DMS153 treated with DMSO at 0.1 percent for 48 hours (cell line): ENCODE measurements at regions not wholly inside any gene's neighbourhood (a gene's known extent, or its start where the extent isn't known, plus 50 kb on each side); places are given as distances from the start of the nearest gene placed in this dataset.
"Not testable (repeated sequence)": the region's sequence is repeated elsewhere in the genome, so short reads cannot be mapped to it uniquely, and the experiment has no call there.

Experiments
- DNase-seq: peaks from one replicate; lab custom pipeline; 2025; ENCODE audit not compliant: unreplicated experiment; lab: John Stamatoyannopoulos, UW

DNA sequence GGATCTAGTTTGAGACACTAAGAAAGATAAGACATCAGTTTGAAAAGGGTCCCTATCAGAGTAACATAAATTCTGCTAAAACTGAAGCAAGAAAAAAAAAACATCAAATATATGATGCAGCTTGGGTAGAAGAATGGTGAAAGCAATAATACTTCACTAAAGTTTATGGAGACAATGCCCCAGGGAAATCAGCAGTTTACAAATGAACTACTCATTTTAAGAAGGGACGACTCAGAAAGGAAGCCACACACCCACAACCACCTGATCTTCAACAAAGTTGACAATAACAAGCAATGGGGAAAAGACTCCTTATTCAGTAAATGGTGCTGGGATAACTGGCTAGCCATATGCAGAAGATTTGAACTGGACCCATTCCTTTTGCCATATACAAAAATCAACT, 143.5 kb downstream of the TPBG start:
- no peak for DNase-seq

DNA sequence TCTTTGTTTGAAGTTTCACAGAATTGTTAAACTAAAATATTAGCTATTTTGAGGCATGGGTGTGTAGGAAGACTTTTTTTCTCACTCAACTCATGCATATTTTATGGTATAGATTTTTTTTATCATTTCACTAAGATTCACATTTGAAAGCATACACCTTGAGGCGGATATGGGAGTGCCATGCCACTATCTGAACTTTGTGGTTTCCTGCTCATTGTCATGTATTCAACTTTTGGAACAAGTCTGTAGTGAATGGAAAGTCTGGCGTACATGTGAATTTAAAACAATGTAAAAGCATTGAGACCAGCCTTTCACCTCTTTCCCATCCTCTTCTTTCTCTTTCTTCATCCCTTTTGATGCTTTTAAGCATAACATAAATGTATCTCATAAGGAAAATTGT, 147.9 kb downstream of the TPBG start:
- DNase-seq, result no peak

DNA sequence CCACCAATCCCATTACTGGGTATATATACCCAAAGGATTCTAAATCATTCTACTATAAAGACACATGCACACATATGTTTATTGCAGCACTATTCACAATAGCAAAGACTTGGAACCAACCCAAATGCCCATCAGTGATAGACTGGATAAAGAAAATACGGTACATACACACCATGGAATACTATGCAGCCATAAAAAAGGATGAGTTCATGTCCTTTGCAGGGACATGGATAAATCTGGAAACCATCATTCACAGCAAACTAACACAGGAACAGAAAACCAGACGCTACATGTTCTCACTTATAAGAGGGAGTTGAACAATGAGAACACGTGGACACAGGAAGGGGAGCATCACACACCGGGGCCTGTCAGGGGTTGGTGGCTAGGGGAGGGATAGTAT, 154.3 kb downstream of the TPBG start:
- not testable (repeated sequence) for DNase-seq

DNA sequence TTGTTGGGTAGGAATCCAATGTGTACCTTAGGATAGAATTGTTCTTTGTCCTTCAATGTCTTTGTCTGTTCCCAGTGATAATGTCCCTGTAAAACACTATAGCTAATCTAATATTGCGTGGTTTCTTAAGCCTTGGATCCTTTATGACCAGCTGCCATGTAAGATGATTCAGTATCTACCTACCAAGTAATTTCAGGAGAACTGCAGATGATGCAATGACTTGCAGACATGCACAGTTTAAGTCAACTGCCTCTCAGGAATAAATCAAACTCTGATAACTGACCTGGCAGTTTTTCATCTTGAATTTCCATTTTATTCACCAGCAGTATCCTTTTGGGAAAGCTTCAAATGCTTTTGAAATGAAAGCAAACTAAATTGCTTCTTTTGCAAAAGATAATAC, 157.8 kb downstream of the TPBG start:
- DNase-seq, result no peak

DNA sequence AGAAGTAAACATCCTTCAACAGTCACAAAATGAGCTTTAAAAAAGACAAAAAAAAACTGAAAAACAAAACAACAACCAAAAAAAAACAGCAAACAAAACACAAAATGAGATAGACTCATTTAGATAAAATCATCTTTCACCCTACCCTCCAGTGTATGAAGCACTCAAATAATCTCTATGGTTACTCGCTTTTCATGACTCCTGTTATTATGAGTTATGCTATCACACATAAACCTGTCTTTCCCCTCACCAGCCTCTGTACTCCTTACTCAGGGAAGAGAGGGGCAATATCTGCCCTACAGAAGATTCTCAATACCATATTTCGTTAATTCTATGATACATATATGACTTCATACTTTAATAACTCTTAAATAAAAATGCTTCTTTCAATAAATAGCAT, 158.2 kb downstream of the TPBG start:
- no peak for DNase-seq

DNA sequence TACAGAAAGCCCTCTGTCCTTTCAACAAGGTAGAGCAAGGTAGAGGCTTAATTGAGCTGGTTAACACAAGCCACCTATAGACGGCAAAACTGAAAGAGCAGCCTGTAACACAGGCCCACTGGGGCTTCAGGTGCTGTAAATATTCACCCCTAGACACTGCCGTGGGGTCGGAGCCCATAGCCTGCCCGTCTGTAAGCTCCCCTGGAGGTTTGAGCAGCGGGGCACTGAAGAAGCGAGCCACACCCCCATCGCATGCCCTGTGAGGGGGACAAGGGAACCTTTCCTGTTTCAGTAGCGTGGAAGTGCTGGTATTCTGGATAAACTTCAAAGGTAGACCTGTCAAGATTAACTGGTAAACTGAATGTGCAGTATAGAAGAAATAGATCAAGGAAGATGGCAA, 160.4 kb downstream of the TPBG start:
- DNase-seq, result no peak

DNA sequence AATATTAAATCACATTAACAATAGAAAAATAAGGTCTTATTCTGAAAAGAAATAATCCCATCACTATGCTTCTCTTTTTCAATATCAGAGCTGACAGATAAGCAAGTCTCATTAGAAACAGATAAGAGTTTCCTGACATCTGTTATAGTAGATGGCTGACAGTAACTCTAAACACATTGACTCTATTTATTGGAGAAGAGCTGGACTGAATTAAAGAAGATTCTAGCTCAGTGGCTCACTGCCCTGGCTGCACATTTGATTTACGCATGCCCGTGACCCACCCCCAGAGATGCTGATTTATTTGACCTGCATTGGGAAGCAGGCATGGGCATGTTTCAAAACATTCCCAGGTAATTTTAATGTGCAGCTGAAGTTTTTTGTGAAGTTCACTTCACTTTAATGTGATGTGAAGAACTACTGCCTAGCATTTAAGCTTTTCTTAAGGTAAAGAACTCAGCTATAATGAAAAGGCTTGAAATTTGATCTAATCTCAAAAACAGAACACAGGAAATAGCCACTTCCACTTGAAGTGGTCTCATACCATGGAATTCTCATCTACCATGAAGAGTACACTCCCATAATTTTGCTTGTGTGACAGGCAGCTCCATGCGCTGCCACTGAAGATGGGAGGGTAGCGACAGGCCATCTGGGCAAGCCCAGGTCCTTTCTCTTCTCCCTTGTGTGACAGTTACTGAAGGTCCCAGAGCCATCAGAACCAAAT, 162.3 kb downstream of the TPBG start:
- peak; percentile 91 for DNase-seq

DNA sequence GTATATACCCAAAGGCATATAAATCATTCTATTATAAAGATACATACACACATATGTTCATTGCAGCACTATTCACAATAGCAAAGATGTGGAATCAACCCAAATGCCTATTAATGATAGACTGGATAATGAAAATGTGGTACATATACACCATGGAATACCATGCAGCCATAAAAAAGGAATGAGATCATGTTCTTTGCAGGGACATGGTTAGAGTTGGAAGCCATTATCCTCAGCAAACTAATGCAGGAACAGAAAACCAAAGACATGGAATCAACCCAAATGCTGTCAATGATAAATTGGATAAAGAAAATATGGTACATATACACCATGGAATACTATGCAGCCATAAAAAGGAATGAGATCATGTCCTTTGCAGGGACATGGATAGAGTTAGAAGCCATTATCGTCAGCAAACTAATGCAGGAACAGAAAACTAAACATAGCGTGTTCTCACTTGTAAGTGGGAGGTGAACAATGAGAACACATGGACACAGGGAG, 166.4 kb downstream of the TPBG start:
- not testable (repeated sequence) for DNase-seq

DNA sequence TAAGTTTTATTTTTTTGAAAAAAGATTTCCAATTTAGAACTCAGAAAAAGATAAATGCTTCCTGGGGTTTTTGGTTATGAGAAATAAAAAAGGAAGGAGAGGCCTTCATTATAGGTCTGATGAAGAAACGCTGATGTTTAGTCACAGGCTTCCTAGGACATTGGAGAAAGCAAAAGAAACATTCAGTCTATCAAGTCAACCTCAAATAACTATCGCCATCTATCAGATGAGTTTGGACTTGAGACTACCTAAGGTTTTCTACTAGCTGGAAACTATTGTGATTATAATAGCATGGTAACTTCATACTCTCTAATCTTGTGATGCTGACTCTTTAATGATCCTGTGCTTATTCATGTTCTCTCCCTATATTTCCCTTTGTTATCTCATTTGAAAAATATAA, 171.3 kb downstream of the TPBG start:
- no peak for DNase-seq

DNA sequence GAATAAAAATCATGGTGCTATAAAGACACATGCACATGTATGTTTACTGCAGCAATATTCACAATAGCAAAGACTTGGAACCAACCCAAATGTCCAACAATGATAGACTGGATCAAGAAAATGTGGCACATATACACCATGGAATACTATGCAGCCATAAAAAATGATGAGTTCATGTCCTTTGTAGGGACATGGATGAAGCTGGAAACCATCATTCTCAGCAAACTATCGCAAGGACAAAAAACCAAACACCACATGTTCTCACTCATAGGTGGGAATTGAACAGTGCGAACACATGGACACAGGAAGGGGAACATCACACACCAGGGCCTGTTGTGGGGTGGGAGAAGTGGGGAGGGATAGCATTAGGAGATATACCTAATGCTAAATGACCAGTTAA, 185.9 kb downstream of the TPBG start:
- not testable (repeated sequence) for DNase-seq

DNA sequence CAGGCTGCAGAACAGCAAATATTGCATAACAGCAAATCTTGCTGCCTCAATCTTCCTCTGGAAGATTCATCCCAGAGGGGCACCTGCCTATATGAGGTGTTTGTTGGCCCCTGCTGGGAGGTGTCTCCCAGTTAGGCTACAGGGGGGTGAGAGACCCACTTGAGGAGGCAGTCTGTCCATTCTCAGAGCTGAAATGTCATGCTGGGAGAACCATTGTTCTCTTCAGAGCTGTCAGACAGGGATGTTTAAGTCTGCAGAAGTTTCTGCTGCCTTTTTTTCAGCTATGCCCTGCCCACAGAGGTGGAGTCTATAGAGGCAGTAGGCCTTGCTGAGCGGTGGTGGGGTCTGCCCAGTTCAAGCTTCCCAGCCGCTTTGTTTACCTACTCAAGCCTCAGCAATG, 187.7 kb downstream of the TPBG start:
- DNase-seq, result not testable (repeated sequence)

DNA sequence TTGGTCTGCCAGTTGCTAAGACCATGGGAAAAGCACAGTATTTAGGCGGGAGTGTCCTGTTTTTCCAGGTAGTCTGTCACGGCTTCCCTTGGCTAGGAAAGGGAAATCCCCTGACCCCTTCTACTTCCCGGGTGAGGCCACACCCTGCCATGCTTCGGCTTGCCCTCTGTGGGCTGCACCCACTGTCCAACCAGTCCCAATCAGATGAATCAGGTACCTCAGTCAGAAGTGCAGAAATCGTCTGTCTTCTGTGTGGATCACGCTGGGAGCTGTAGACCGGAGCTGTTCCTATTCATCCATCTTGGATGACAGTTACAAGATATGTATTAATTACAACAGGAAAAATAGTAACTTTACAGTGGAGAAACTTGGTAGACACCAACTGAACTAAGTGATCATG, 188.2 kb downstream of the TPBG start:
- DNase-seq, result no peak

DNA sequence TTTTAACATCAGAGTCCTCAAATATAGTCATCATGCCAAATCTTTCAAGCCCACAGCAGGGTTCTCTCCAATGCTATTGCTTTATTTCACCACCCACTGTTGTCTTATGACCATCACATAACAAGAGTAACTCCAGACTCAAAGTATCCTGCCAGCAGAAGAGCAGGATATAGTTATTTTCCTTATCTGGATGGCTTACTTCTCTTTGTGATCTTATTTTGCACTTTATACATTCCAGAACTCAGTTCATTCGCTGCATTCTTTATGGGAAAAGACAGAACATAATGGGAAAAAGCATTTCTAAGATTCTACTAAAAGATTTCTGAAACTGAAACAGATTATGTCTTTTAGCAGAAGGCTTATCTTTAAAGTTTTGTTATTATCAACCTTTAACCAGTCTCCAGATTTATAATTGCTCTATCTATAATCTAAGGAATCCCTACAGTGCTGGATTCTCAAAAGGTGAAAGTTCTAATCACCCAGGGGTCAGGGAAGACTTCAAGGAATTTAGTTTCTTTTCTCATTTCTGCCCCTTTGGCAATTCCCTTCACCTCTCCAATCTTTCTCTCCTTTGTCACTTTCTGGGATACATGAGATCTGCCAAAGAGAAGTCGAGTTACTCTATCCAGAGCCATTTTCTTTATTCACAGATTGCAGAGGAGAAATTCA, 190.4 kb downstream of the TPBG start:
- no peak for DNase-seq

DNA sequence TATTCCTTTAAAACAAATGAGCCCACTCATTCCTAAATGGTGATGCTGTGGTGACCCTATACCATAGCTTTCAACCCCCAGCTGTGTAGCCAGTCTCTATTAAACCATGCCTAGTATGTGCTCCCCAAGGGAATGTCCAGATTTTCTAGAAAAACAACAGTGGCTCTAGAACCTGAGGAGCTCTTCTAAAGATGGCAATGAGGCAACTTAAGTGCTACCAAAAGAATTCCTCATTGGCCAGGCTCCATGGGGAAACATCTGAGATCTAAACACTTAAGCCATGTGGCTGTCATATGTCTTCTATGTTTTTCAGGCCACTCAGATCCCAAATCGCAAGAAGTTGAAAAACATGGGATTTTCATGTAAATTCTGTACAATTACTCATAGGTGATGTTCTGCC, 191.0 kb downstream of the TPBG start:
- no peak for DNase-seq

DNA sequence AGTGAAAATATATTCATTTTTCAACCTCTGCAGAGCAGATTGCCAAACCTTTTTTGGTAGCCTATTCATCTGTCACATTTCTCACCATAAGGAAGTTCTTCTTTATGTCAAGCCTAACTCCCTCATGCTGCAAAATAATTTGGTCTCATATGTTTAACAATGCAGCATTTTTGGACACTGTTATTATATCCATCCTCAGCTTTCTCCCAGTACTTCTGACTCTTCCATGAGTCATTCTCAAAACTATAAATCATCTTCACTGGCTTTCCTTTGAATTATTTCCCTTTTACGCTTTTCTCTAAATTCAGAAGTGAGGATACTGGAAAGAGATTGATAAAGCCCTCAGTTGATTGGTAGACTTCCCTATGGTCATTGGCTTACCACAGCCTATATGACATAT, 192.2 kb downstream of the TPBG start:
- DNase-seq, result no peak

DNA sequence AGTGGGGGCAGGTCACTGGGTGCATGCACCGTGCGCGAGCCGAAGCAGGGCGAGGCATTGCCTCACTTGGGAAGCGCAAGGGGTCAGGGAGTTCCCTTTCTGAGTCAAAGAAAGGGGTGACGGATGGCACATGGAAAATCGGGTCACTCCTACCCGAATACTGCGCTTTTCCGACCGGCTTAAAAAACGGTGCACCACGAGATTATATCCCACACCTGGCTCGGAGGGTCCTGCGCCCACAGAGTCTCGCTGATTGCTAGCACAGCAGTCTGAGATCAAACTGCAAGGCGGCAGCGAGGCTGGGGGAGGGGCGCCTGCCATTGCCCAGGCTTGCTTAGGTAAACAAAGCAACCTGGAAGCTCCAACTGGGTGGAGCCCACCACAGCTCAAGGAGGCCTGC, 194.9 kb downstream of the TPBG start:
- DNase-seq, result not testable (repeated sequence)

DNA sequence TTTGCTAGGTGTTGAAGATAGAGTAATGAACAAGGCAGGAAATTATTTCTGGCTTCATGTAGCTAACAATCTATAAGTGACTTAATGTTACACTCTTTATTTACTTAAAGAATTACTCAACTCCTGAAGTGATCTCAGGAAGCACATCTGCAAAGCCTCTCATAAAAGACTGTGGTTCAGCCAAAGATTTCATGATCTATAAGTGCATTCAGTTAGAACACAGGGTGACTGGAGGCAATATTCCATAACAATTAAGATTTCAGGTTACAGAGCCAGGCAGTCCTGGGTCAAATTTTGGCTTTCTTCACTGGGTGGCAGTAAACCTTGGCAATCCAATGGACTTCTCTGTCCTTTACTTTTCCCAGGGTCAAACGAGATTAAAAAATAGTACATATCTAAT, 204.0 kb downstream of the TPBG start:
- DNase-seq, result no peak

DNA sequence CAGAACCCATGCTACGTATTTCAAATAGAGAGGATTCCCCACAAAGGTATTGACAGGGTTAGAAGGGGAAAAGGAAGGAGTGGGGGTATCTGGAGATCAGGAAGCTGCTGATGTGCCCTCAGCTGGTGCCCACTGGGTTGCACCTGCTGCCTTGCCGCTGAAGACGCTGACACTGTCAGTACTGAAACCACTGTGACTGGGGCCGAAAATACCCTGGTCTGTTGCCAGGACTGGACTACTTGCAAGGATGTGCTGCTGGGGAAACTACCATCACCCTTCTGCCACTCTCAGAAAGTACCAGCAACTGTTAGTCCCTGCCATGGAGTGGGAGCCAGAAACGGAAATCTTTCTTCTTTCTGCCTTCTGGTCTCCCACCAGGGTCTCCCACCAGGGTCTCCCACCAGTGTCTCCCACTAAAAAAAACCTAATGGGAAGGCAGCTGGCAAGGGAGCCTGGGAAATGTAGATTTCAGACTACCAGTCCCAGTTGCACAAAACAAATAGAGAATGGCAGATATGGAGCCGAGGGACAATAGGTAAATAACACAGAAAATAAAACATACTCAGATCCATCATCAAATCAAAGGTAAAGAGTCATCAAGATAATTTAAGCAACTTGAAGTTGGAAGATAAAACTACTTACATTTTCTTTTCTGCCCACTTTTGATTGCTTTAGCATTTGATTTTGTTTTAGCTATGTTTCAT, 204.8 kb downstream of the TPBG start:
- peak; percentile 49 for DNase-seq

DNA sequence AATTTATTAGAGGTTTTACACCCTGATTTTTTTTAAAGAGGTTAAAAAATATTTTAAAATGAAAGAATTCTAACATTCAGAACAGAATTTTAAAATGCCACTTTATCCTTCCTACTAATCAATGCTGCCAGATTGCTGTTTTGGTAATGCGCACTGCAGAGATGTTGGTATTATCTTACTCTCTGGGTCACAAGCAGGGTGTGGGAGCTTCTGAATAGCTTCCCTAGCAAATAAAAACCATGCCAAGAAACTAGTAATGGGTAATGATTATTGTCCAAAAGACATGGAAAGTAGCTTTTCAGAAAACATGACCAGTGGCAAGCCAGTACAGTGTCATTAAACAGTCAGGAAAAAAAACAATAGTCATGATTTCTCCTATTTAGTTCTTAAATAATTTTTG, 205.4 kb downstream of the TPBG start:
- DNase-seq, result peak; percentile 34

DNA sequence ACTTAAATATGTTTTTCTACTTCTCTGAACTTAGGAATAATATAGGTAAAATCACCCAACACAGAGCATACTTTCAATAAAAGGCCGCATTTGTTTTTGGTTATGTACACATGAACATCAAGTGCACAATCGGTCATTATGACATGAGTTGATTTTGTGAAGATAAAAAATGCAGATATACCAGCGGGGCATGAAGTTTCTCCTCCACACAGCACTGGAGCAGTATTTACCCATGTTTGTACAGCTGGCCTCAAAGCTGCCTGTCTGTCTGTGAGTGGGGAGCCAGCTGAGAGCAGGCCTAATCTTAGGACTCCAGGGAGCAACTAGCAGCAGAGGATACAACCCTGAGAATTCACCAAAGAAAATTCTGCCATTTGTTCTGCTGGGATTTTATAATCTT, 206.5 kb downstream of the TPBG start:
- peak; percentile 93 for DNase-seq

DNA sequence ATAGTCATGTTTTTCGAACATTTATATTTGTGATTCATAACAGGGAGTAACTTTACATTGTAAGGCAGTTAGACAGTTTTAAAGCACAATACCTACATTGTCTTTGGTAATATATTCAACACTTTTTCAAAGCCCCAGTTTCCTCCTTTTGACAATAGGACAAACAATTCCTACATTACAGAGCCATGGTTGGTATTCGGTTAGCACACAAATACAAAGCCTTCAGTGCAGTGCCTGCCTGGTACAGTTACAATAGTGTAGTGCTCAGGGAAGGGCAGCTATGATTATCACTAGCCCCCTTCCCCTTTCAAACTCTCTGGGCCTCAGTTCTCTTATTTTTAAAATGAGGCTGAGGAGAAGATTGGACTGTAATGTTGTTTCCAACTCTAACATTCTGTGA, 207.8 kb downstream of the TPBG start:
- DNase-seq, result peak; percentile 23
